ENCODE measurements at regions not wholly inside any gene's neighbourhood (a gene's known extent, or its start where the extent isn't known, plus 50 kb on each side); places are given as distances from the start of the nearest gene placed in this dataset.
"Not testable (repeated sequence)": the region's sequence is repeated elsewhere in the genome, so short reads cannot be mapped to it uniquely, and the experiment has no call there.

DNA sequence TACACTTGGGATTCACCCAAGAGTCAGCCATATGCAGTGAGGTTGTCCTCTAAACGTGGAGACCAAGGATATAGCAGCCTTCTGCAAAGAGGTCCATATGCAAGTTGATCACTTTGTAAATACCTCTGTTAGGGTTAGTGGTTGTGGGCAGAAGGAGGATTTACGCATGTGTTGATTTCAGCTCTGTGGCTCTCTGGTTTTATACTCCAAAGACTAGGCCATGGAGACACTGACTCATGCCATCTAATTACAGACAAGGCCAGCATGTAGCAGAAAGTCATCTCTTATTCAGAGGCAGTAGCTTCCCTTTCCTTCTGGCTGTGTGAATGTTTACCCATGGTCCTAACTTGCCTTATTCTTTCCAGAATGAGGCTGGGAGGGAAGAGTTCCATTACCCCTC lies 140.9 kb upstream of the GOLGA6L4 start:
- DNase-seq (ENCODE audit: low read depth in 2 of 2) = not testable (repeated sequence)

DNA sequence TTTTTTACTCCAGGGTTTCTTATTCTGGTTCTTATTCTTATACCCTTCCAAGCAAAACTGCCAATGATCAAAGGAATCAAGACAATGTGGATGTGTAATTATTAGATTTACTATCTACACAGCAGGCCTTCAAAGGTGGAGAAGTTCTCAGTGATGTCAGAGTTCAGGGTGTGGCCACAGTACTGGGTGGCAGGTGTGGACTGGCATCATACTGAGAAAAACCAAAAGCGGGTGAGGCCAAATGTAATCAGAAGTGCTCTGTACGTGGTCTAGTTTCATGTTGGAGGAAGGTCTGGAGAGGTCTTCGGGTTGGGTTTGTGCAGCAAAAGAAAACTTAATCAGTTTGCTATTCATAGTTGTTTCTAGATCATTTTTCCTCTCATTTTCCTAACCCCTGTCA lies 138.5 kb upstream of the GOLGA6L4 start:
- not testable (repeated sequence) for DNase-seq (ENCODE audit: low read depth in 2 of 2)

DNA sequence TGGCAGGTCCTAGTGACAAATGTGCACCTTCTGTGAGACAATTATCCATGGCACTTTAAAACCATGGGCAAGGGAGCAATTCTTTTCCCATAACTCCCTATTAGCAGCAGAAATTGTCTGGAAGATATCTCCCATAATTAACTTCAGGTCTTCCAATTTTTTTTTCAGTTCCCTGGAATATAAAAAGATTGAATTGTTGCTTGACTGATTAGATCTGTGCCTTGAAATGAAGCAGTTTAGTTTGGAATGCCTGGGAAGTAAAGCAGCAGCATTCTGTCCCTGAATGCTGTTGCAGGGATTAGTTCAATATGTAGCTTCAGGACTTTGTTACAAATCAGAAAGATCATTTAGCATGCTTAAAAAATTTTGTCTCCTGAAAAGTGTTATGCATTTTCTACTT lies 137.0 kb upstream of the GOLGA6L4 start:
- no peak for DNase-seq (ENCODE audit: low read depth in 2 of 2)

DNA sequence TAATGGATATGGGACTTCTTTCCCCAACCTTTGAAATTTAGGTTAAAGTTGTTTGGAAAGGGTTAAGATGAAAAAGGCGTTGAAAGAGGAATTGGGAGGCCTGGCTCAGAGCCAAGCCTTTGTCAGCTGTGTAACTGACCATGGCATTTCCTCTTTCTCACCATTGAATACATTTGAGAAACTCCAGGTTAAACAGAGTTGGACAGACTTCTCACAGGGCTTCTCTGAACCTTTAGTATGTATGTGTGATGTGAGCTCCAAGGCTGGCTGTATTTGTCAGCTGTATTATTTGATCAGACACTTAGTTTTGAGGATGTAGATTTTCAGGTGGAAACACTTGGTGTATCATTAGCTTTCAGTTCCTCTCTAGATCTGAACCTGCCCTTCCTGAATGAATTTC lies 136.4 kb upstream of the GOLGA6L4 start:
- DNase-seq (ENCODE audit: low read depth in 2 of 2) = no peak

DNA sequence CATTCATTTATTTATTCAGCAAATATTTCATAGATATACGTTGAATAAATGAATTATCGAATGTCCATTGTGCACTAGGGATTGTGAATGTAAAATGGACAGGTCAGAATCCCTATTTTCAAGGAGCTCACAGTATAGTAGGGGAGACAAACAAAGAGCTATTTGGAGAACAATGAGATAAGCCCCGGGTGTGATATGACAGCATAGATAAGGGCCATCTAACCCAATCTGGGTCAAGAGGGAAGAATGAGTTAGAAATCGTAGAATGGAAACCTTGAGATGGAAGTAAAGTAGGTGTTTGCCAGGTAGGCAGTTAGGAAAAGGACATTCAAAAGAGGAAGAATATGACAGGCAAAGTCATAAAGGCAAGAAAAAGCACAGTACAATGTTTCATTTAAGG lies 132.2 kb upstream of the GOLGA6L4 start:
- DNase-seq (ENCODE audit: low read depth in 2 of 2) = no peak

DNA sequence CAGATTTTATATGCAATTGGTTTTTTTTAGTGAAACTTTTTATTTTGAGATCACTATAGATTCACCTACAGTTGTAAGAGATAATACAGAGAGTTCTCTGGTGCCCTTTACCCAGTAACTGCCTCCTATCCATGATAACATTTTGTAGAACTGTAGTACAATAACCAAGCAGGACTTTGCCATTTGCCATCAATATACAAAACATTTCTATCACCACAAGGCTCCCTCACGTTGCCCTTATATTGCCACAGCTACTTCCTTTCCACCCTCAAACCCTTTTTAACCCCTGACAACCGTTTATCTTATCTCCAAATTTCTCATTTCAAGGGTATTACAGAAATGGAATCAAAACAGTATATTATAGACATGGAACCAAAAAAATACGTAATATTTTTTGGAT lies 130.7 kb upstream of the GOLGA6L4 start:
- DNase-seq (ENCODE audit: low read depth in 2 of 2) = no peak

DNA sequence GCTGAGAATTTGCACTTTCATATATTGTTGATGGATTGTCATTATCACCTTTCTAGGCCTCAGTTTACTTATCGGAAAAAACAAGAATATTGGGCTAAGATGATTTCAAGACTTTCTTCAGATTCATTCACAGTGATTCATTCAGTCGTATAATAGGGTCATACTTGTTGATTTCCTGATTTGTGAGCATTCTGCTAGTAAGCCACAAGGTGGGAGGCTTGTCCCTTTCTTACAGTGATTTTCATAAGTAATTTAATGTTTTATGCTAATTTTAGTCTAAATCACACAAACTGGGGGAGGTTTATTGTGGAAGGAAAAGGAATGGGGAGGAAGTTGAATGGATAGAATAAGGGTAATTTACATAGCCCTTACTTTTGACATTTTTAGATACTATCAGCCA lies 126.8 kb upstream of the GOLGA6L4 start:
- DNase-seq (ENCODE audit: low read depth in 2 of 2) = no peak

DNA sequence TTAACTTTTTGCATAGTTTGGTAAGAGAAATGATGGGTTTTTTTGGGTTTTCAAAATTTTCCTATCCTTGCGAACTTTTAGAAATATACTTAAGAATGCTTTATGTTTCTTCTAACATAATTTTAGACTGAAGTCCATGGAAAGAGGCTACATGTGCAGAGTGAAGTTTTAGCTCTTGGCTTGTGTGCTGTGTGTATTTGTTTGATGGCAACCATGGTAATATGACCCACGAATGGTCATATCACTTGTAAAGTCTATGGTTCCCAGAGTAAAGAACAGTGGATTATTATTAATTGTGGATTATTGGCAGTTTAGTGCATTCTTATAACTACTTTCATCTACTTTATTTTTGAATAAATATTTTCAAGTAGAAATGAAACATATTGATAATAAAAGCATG lies 124.0 kb upstream of the GOLGA6L4 start:
- no peak for DNase-seq (ENCODE audit: low read depth in 2 of 2)

DNA sequence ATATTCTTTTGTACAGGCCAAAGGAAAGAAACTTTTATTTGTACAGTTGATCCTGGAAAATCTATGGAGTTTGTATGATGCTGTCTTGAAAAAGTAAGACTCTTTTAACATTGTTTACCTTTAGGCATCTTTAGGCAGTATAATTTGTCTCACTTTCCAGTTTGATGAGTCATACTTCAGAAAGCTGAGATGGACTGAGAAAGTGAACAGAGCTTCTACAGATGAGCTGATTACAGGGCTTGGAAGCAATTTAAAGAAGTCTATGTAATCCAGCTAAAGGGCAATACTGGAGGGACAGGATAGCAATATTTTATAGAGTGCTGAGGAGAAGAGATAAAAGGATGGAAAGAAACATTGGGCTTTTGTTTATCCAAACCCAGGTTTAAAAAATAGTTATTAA lies 123.5 kb upstream of the GOLGA6L4 start:
- no peak for DNase-seq (ENCODE audit: low read depth in 2 of 2)

DNA sequence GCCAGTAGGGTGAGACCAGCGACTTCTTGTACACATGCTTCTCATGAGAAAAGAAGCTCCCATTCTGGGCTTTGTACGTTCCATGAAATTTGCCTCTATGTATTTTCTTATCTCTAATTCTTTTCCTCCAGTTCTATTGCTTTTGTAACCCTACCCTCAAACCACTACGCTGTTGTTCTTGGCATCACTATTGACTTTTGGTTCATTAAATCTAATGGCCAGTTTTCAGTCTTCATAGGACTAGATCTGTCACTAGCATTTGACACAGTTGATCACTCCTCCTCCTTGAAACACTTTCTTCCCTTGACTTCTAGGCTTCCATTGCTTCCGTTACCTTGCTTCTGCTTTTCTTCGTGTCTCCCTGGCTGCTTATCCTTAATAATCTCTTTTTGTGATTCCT lies 121.7 kb upstream of the GOLGA6L4 start:
- DNase-seq (ENCODE audit: low read depth in 2 of 2) = no peak

DNA sequence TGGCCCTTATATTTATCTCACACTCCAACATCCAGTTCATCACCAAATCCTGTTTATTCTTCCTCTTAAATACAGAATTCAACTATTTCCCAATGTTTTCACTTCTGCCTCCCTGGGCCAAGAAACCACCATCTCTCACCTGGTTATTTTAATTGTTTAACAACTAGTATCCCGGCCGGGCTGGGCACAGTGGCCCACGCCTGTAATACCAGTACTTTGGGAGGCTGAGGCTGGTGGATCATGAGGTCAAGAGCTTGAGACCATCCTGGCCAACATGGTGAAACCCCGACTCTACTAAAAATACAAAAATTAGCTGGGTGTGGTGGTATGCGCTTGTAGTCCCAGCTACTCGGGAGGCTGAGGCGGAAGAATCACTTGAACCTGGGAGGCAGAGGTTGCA lies 120.9 kb upstream of the GOLGA6L4 start:
- not testable (repeated sequence) for DNase-seq (ENCODE audit: low read depth in 2 of 2)

DNA sequence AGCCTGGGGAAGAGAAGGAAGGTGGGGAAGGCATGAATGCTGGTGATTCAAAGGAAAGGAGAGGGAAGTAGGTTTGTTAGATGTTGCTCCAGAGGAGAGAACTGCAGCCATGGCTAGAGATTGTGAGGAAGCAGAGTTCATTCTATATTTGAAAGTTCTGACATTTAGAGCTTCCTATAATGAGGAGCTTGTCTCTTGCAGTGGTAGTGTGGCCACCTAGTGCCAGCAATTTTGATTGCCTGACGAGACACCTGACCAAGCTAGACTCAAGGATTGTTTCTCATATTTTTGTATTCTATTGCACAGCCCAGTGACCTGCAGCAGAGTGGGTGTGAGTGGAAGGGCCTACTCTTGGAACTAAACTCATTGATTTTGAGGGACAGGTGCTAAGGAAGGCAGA lies 116.2 kb upstream of the GOLGA6L4 start:
- DNase-seq (ENCODE audit: low read depth in 2 of 2) = not testable (repeated sequence)

DNA sequence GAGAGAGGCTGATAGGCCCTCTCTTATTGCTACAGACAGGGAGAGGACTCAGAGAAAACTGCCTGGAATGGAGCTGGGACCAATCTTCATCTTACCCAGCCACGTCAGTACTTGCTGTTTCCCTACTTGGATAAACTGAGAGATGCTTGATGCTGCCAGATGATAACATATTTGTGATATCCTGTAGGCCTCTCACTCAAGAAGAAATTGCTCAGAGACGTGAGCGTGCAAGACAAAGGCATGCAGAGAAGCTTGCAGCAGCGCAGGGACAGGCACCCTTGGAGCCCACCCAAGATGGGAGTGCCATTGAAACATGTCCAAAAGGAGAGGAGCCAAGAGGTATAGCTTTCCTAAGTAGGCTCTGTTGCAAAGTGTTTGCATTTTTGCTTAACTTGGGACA lies 114.7 kb upstream of the GOLGA6L4 start:
- DNase-seq (ENCODE audit: low read depth in 2 of 2) = not testable (repeated sequence)

DNA sequence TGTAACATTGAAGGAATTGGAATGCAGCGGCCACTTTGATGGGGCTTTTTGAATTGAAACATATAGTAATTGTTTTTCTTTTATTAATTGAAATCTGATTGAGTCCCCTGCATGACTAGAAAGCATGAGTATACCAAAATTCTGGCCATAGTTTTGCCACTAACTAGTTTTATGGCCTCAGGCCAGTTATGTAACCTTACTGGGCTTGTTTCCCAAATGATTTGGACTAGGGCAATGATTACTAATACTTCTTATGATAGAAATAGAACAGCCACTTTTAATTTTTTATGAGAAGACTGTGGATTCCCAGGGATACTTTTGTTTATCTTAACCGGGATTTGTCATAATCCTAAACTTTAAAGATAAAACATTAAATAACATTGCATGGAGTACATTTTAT lies 106.9 kb upstream of the GOLGA6L4 start:
- not testable (repeated sequence) for DNase-seq (ENCODE audit: low read depth in 2 of 2)

DNA sequence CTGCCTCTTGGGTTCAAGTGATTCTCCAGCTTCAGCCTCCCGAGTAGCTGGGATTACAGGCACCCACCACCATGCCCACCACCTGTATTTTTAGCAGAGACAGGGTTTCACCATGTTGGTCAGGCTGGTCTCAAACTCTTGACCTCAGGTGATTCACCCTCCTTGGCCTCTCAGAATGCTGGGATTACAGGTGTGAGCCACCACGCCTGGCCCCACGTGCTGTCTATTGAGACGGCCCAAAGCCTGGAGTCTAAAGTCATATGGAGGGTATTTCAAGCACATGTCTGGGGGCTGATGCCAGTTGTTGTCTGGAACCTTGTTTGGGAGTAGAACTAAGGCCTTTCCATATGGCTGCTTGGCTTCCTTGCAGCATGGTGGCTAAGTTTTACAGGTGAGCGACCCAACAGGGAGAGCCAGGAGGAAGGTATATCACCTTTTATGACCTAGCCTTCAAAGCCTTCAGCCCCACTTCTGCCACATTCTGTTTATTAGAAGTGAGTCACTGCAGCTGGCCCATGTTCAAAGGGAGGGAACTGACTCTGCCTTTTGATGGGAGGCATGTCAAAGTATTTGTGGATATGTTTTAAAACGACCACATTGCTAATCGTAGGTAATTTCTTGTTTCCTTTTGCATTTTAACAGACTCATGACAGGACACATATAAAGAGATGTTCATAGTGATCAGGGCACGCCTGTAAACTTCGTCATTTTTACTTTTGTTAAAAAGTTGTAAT lies 105.3 kb upstream of the GOLGA6L4 start:
- not testable (repeated sequence) for DNase-seq (ENCODE audit: low read depth in 2 of 2)

DNA sequence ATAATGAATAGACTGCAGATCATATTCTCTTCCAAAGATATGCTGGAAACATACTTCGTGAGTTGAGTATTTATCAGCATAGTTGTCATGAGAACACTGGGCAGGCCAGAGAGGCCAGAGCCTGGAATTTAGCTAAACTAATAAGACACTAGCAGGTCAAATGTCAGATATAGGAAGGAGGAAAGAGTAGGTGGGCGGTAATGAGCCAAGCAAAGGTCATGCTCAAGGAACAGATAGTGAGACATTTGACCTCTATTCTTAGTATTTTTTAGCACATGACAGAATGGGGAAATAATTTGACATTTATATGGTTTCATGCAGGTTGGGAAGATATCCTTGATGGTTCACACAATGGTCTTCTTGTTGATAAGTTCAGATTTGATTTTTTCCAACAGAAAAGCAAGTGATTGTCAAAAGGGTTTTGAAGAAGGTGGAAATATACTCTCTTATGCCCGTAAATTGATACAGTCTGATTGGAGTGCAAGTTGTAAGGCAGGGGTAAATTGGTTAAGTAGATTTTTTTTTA lies 99.6 kb upstream of the GOLGA6L4 start:
- DNase-seq (ENCODE audit: low read depth in 2 of 2) = not testable (repeated sequence)

DNA sequence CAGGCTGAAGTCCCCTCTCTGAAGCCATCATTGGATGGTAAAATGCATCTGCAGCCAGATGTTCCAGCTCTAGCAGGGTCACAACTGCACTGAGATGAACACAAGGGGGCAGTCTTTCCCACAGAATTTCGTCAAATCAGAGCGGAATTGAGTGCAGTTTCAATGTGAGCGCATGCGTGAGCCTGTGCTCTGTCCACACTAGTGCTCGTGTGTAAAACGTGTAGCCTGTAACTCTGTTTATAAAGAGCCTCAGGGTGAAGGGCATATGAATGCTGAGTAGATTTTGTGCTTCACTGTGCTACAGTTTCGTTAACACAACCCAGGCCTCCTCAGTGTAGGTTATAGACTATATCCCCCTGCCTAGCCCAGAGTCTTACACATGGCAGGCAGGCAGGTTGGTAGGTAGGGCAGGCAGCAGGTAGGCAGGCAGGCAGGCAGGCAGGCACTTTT lies 92.7 kb upstream of the GOLGA6L4 start:
- peak; percentile 31 for DNase-seq (ENCODE audit: low read depth in 2 of 2)

DNA sequence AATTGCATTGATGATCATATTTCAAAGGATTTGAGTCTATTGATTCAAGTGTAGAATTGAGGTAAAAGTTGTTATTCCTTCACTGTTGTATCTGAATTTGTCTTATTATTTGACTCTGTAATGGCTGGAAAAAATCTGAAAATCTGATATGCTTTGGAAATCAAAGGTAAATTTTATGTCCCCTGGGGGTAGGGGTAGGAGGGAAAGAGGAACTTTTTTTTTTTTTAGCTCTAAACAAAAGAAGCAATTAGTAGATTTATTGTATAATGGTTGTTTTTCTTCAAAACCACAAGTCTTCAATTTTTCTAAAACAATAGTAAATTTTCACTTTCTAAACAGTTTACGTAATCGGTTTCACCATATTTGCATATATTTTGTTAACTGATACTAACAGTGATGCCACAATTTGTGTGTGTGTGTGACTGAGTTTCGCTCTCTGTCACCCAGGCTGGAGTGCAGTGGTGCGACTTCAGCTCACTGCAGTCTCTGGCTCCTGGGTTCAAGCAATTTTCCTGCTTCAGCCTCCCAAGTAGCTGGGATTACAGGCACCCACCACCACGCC lies 91.7 kb upstream of the GOLGA6L4 start:
- DNase-seq (ENCODE audit: low read depth in 2 of 2) = no peak

DNA sequence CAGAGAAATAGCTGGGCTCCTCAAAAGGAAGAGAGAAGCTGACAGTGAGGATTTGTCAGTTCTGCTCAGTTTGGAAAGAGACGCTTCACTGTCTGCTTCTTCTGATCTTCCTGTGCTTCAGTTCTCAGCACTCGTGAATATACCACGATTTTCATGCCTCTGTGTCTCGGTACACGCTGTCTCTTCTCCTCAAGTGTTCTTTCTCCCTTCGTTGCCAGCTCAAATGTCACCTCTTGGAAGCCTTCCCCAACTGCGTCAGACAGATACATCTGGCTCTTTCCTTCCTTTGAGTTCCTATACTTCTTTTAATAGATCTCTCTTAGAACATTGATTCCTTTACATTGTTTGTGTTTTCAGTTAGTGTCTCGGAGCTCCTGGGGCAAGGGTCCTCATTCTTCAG lies 90.6 kb upstream of the GOLGA6L4 start:
- not testable (repeated sequence) for DNase-seq (ENCODE audit: low read depth in 2 of 2)

DNA sequence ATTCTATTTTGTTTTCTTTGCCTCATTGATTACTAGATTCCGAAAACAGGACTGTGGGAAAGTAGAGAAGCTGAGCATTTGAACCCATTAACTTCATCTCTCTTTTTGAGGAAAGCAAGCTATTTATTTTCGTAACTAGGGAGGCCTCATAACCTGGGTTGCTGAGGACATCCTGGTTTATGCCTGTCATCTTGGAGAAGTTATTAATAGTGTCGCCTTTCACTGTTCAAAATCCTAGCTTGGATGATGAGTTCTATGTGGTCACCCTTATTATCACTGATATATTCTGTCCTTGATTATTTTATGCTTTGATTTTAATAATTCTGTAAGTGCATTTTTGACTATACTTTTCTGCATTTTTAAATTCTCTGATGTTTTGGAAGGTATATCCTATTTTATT lies 89.3 kb upstream of the GOLGA6L4 start:
- not testable (repeated sequence) for DNase-seq (ENCODE audit: low read depth in 2 of 2)

DNA sequence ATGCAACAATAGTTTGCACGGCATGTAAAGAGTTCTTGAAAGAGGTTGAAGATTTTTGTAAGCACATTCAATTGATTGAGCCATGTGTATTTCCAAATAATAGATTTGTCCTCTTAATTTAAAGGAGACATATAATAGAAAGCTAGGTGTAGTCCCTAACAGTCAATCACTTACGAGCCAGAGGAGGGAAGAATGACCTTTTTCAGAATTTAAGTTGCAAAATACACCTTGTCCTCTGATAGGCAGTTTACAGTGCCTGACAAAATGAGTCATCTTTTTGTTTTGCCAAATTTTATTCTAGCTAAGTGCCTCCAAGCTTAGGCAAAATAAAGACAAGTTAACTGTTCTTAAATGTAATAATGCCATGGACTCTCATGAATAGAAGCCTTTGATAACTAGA lies 88.3 kb upstream of the GOLGA6L4 start:
- DNase-seq (ENCODE audit: low read depth in 2 of 2) = not testable (repeated sequence)

DNA sequence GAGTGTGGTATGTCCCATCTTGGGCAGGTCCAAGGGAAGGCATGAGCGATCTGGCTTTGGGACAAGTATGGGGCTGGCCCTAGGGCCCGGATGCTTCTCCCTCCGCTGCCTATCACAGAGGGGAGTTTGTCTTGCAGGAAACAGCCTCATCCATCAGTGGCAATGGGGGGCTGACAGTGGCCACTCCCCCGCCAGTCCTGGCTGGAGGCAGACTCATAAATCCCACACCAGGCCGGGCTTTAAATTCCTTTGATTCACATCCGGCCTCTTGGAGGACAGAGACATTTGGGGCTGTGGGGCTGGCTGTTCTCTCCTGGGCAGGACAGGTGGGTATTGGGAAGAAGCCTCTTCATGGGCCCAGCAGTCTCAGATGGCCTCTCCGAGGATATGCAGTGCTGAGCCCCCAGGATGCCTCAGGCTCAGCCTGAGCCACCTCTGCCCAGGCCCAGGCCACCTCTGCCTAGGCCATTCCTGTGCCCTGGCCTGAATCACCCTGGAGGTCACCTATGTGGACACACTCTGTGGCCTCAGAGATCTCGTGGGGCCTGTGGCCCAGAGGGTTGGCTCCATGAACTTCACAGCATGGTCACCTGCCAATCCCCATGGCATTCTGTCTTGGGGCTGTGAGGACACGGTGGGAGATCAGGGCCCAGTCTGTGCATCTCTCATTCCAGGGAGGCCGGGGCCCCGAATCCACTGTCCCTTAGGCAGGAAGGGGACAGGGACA lies 84.2 kb upstream of the GOLGA6L4 start:
- no peak for DNase-seq (ENCODE audit: low read depth in 2 of 2)

Data from stimulated activated CD8-positive, alpha-beta memory T cell treated with anti-CD3 and anti-CD28 coated beads, Interleukin-7, amount 100 ng/mL, for 1 hour (primary cell).